ENCODE measurements at regions not wholly inside any gene's neighbourhood (a gene's known extent, or its start where the extent isn't known, plus 50 kb on each side); places are given as distances from the start of the nearest gene placed in this dataset.
"Not testable (repeated sequence)": the region's sequence is repeated elsewhere in the genome, so short reads cannot be mapped to it uniquely, and the experiment has no call there.

DNA sequence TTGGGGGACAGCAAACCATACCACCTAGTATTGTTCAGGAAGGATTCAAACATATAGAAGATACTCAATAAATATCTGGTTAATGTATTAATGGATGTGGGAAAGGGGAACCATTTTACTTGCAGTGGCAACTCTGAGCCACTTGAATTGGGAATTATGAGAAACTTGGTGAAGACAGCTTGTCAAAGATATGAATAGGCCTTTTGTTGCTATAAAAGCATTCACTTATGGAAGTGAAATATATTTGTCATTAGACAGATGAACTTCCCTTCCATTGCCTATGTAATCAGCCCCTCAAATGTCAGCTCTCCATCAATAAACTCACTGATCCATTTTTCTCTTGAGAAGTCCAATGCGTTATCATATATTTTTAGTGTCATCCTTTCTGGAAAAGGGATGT is 56.1 kb downstream of the GPR85 start:
- no peak for DNase-seq (ENCODE audit: low read depth in 2 of 2)

DNA sequence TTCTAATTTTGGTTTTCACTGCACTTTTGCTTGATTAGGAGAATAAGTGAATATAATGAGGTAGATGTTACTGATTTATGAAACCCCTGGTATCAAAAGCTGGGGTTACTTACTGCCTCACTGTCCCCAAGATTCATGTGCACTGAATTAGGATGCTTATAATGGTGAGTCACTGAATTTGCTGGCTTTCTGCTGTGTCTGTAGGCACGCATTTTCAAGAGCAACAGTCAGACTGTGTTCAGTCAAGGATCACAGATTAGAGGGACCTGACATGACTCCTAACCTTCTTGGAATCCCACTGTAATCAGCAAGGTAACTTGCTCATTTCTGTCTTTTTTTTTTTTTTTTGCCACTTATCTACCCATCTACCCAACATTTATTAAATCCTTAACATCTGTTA is 59.7 kb downstream of the GPR85 start:
- DNase-seq (ENCODE audit: low read depth in 2 of 2) = no peak

DNA sequence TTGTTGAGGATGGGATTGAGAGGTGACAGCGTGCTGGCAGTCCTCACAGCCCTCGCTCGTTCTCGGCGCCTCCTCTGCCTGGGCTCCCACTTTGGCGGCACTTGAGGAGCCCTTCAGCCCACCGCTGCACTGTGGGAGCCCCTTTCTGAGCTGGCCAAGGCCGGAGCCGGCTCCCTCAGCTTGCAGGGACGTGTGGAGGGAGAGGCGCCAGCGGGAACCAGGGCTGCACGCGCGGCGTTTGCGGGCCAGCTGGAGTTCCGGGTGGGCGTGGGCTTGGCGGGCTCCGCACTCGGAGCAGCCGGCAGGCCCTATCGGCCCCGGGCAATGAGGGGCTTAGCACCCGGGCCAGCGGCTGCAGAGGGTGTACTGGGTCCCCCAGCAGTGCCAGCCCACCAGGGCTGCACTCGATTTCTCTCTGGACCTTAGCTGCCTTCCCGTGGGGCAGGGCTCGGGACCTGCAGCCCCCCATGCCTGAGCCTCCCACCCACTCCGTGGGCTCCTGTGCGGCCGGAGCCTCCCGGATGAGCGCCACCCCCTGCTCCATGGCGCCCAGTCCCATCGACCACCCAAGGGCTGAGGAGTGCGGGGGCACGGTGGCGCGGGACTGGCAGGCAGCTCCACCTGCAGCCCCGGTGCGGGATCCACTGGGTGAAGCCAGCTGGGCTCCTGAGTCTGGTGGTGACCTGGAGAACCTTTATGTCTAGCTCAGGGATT is 69.3 kb downstream of the GPR85 start:
- DNase-seq (ENCODE audit: low read depth in 2 of 2) = not testable (repeated sequence)

DNA sequence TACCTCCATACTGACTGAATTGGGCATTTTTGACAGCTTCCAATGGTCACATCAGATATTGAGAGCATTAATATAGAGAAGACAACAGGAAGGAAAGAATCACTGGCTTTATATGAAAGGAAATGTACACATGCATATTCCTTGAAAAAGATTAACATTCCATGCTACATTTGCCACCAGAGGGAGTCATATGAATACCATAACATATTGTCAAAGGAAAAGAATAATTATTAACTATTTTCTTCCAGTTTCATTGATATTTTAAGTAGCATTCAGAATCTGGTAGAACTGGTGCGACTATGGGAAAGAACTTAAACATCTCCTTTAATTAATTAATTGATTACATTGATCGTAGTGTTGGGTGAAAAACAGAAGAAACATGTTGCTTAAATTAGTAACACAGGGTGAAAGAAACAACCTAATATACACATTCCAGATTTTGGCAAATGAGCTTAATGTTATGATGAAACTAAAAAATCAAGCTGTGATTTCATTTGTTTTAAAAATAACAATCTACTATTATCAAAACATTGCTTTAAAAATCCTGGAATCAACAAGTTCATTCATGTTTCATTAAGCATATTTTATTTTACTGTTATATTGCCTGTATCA is 71.5 kb downstream of the GPR85 start:
- DNase-seq (ENCODE audit: low read depth in 2 of 2) = no peak

DNA sequence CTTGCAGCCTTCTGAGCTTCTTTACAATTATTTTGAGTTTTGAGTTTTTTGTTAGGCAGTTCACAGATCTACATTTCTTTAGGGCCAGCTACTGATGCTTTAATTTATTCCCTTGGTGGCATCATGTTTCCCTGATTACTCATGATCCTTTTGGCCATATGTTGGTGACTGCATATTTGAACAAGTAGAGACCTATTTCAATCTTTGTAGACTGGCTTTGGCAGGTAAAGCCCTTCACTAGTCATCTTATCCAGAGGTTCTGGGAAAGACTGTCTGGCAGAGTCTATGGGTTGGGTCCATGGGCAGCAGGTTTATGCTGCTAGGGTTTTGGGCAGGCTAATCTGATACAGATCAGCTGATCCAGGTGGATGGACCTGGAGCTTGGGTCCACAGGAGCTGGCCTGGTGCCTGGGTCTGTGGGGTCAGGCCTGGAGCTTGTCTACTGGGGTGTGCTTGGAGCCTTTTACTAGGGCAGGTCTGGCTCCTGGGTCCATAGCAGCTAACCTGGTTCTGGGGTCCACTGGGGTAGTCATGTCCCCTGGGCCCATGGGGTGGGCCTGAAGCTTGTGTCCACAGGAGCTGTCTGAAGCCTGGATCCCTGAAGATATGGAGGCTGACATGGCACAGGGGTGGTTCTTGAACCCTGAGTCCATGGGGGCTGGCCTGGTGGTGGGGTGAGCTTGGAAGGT is 72.7 kb downstream of the GPR85 start:
- DNase-seq (ENCODE audit: low read depth in 2 of 2) = no peak

DNA sequence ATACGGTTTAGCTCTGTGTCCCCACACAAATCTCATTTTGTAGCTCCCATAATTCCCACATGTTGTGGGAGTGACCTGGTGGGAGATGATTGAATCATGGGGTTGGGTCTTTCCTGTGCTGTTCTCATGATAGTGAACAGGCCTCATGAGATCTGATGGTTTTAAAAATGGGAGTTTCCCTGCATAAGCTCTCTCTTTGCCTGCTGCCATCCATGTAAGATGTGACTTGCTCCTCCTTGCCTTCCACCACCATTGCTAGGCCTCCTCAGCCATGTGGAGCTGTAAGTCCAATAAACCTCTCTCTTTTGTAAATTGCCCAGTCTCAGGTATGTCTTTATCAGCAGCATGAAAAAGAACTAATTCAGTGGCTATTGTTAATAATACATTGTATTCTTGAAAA is 73.8 kb downstream of the GPR85 start:
- not testable (repeated sequence) for DNase-seq (ENCODE audit: low read depth in 2 of 2)

DNA sequence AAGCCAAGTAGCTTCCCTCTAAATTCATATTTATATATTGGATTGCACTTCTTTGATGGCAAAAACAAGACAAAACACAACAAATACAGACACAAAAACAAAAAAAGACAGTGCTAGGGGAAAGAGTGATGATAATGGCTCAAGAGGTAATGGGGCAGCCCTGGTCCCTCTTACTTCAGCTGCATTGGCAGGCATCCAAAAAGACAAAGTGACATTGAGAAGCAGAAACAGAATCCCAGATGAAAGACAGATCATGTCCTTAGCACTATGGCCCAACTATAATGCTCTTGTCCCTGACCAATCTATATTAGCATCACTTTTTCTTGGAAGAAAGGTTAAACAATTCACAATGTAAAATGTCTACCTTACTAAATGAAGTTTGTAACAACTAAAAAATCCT is 76.2 kb downstream of the GPR85 start:
- no peak for DNase-seq (ENCODE audit: low read depth in 2 of 2)

DNA sequence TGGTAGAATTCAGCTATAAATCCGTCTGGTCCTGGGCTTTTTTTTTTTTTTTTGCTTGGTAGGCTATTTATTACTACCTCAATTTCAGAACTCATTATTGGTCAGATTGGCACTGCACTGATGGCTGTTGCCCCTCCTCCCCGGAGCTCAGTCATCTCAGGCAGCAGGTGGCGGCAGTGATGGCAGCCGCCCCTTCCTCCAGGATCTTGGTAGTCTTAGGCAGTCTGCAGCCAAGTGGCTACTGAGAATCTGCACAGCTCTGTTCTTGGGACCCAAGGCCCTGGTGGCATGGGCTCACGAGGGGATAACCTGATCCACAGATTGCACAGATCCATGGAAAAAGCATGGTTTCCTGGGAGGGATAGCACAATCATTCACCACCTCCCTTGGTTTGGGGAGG is 77.9 kb downstream of the GPR85 start:
- DNase-seq (ENCODE audit: low read depth in 2 of 2) = no peak

DNA sequence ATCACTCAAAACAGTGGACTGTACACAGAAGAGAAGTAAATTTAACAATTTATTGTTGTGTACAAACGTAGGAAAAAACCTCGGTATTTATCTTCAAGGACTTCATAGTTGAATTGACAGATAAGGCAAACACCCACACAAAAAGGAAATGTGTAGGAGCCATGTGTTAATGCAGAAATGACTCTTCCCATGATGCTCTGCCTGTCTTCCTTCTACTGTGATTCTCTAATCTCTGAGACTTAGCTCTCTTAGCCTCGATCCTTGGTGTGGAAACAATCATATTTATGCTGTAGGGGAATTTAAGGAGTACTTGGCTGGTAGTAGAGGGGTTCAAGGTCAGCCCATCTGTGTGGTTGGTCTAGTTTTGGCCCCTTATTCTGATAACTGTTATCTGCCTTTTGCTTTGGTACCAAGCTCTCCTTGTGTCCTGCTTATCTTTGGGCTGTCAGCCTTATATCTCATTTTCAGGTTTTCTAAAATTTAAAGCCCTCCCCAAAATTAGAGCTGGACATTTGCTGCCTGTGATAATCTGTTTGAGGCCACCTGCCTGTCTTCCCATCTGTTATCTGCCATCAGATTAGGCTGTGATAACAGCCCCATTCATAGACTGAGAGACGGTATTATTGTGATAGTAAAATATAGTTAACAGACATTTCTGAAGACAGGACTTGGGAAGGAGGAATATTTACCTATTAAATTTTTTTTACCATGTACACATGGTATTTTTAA is 81.7 kb downstream of the GPR85 start:
- no peak for DNase-seq (ENCODE audit: low read depth in 2 of 2)

DNA sequence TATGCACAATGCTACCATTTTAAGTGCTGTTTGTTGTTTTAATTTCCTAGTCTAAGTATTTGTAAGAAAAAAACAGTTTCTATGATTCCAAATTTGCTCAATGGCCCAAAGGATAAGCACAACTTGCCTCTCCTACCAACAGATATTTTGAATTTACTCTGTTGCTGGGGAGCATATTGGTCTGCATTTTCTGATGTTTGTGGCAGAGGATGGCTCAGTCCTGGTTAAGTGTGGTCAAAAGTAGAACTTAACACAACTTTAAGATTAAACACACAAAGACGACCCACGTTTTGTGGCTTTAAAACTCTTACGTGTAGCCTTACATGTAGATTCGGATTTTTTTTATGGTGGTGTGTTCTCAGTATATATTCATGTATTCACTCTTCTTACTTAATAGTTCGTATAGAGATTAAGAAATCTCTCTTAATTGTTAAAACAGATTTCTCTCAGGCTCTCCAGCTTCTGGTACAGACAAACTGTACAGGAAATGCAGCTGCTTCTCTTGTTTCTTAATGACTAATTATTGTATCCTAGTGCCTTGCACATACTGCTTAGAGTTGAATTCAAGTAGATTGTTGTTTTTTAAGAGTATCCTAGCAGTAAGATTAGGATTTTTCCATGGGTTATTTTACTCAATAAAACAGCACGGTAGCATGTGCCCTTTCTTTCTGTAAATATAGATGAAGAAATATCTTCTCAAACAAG is 86.2 kb downstream of the GPR85 start:
- no peak for DNase-seq (ENCODE audit: low read depth in 2 of 2)

DNA sequence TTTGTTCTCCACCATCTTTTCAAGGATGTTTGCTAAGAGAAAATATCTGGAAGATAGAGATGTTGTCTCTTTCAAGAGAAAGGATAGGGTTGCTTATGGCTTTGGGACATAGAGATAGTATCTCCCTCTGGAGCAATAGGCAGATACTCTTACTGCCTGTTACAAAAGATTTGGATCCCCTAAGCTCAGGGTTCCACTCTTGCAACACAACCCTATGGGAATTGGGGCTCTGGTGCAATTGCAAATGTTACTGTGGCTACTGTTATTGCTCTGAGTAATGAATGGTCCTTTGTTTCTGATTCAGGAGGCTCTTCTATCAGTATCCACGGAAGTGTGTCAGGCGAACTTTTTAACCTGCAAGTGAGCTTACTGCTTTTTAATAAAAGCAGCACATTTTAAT is 88.8 kb downstream of the GPR85 start:
- no peak for DNase-seq (ENCODE audit: low read depth in 2 of 2)

DNA sequence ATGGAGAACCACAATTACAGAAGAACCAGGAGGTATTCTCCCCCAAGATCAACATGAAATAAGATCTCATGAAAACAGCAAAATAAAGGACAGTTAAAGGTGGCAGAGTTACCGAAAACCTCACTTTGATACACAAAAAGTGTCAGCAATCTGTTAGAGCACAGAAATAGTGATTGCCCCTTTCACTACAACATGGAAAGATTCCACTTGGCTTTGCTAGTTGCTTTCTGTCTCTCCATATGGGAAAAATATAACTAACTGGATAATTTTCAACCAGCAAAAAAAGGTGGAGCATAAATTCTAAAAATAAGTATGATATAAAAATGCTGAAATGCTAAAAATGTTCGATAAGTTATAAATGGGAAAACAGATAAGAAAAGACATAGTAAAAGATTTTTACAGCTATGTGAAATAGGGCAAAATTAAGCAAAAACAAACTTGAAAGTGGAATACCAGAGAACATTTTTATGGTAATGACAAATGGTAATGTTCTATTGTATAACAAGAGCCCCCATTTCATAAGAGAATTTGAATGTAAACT is 90.2 kb downstream of the GPR85 start:
- no peak for DNase-seq (ENCODE audit: low read depth in 2 of 2)

DNA sequence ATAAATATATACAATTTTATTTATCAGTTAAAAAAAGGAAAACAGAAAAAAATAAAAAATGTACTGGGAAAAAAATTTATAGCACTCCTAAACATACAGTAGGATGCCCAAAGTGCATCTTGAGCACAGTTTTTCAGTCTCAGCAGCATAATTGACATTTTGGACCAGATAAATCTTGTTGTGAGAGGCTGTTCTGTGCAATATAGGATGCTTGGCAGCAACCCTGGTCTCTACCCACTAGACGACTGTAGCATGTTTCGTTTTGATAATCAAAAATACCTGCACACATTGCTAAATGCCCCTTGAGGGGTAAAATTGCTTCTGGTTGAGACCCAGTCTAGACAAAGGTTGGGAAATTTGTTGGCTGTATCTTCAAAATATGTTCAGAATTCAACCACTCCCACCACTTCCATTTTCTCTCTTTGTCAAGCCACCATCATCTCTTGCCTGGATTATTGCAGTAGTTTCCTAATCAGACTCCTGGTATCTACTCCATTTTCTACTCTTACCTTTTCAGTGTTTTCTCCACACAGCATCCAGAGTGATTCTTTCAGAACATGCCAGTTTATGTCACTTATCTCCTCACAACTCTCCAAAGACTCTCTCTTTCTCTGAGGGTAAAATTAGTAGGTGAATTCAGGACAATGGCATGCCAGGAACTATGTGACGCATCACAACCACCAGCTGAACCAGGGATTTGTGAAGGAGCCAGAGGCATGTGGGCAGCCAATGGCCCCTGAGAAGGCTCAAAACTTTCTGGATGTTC is 91.4 kb downstream of the GPR85 start:
- no peak for DNase-seq (ENCODE audit: low read depth in 2 of 2)

DNA sequence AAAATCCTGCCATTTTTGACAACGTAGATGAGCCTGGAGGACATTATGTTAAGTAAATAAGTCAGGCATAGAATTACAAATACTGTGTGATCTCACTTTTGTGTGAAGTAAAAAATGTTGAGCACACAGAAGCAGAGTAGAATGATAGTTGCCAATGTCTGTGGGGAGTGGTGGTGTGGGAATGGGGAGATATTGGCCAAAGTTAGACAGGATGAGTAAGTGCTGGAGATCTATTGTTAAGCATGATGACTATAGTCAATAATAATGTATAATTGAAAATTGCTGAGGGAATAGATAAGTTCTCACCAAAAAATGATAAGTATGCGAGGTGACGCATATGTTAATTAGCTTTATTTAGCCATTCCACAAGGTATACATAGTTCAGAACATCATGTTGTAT is 92.0 kb downstream of the GPR85 start:
- DNase-seq (ENCODE audit: low read depth in 2 of 2) = no peak

DNA sequence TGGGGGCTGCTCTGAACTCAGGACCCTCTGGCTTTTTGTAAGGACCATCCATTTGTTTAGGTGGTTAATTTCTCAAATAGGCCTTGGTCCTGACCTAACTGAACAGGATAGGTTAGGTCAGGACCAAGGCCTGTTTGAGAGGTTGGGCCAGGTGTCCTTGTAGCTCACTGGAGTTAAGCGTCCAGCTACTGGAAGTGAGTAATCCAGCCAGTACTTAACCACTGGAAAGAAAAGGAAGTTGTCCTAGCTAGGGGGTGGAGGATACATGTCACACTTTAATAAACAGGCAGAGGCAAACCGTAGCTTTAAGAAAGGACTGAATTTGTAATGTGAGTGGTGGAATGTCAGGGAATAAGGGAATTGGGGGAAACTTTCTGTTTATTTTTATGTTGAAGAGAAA is 96.0 kb downstream of the GPR85 start:
- no peak for DNase-seq (ENCODE audit: low read depth in 2 of 2)

DNA sequence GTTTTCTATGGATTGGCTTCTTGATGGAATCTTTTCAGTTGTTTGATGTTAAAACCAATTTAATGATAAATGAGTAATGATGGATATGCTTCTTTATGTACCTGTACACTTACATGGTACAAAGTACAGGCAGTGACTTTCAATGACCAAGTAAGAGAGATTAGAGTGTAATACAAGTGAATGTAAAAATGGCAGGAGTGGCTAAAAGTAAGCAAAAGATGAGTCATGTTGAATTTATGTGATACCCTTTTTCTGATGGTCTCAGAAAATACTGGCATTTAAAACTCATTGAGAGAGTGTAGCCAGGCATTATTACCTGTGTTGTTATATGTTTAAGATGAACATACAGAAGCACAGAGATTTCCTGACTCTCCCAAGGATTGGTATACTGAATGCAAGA is 97.1 kb downstream of the GPR85 start:
- DNase-seq (ENCODE audit: low read depth in 2 of 2) = no peak

DNA sequence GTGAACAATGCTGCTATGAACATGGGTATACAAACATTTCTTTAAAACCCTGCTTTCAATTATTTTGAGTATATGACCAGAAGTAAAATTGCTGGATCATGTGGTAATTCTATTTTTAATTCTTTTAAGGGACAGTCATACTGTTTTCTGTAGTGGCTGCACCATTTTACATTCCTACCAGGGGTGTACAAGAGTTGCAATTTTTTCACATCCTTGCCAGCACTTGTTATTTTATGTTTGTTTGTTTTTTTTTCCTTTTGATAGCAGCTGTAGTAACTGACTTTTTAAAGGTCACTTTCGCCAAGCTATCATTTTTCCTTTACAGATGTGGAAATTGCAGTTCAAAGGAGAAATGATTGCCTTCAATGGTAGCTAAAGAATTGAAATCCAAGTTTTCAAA is 99.5 kb downstream of the GPR85 start:
- DNase-seq (ENCODE audit: low read depth in 2 of 2) = no peak

DNA sequence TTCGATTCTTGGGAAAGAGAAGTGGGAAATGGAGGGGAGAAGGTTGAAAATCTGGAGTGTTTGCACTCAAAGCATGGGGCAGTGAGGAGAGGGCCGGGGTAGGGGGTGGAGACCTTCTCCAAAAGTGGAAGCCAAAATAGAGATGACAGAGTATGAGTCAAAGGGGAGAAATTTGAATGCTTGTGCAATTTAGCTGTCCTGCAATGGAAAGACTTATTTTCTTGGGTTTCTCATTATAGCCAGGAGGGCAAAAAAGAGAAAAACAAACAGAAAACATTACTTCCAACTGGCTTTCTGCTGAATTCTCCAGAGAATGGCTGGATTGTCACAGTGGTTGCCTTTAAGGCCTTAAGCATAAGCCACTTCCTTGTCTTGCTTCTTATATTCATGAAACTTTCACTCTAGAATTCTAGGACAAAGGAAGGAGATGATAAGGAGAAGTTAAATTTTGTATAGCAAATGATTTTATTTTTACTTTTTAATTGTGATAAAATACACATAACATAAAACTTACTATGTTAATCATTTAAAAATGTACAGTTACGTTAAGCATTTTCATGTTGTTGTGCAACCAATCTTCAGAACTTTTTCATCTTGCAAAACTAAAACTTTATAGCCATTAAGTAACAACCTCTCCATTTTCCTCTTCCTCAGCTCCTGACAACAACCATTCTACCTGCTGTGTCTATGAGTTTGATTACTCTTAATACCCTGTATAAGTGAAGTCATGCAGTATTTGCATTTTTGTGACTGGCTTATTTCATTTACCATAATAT is 100.2 kb downstream of the GPR85 start:
- DNase-seq (ENCODE audit: low read depth in 2 of 2) = no peak

DNA sequence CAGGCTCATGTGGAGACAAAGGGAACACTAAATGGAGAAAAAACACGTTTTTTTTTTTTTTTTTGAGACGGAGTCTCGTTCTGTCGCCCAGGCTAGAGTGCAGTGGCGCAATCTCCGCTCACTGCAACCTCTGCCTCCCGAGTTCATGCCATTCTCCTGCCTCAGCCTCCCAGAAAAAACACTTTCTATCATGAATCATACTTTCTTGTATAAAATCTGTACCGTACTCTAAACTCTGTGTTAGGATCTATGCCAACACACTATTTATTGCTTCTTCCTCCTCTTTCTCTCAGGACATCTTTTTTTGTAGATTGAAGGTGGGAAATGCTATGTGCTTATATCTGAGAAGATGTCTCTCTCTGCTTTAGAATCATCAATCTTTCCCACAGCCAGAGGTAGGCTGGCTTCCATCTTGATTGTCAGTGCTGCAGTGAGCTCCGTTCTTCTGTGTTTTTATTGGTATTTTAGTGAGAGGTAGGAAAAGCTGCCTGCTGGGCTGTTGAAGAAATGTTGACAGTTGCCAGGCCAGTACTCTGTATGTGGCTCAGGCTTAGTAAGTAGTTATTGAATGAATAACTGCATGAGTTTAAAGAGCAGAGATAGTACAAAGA is 101.1 kb downstream of the GPR85 start:
- DNase-seq (ENCODE audit: low read depth in 2 of 2) = no peak
